ENCODE measurements at regions not wholly inside any gene's neighbourhood (a gene's known extent, or its start where the extent isn't known, plus 50 kb on each side); places are given as distances from the start of the nearest gene placed in this dataset.
A peak's percentile ranks its signal among the peaks of the same experiment; 100 is the strongest.

DNA sequence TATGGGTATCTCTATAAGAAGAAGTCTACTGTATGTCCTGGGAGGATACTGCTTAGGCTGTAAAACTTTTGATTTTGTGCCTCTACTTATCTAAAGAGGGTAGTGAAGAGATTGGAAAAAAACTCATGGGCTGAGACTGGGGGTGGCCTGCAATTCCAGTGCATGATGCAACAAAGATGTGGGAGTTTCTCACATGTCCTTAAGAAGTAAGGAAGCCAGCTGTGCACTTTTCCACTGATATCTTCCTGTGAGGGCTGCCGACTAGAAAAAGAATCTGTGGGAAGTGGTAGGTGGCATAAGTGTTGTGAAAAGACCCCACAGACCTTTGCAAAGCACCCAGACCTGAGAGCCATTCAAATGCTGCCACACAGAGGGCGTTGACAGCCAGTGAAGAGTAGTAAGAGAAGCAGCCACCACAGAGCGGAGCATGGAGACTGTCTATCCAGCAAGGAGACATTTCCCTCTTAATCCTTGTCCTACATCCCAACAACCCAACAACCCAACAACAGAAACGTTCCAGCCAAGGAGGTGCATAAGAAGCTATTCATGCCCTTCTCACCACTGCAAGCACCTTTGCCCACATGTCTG is 65.1 kb downstream of the PFDN4 start:
- intact Hi-C loops (cut with DNase I): no loop called here
- DNase-seq: no peak

DNA sequence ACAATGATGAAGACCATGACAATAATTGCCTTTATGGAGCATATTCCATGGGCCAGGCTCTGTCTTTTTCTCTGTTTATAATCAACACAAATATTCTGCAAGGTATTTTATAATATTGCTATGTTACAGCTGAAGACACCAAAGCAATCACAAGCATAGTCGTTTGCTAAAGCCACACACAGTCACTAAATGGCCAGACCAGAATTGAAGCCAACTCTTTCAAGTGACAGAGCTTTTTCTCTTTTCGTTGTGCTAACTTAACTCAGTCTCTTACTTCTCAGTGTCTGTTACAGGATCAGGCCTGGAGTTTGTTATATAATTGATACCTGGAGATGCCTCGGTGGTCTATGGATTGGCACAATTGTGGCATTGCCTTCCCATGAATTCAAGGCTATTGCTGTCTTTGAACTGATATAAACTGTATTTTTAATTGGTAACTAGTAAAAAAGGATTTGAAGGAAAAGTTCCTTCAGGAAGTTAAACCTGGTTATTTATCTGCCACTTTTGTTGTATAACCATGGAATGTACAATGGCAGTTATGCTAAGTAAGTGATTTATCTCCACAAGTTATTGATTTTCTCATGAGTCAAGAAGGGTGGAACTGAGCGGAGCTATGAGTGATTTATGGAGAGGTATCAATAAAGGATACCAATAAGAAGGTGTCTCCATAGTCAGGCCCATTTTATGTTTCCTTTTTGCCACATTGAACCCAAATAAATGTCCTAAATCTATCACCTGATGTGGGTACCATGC is 67.6 kb downstream of the PFDN4 start:
- no peak for DNase-seq
- intact Hi-C loops (cut with DNase I): no loop called here

DNA sequence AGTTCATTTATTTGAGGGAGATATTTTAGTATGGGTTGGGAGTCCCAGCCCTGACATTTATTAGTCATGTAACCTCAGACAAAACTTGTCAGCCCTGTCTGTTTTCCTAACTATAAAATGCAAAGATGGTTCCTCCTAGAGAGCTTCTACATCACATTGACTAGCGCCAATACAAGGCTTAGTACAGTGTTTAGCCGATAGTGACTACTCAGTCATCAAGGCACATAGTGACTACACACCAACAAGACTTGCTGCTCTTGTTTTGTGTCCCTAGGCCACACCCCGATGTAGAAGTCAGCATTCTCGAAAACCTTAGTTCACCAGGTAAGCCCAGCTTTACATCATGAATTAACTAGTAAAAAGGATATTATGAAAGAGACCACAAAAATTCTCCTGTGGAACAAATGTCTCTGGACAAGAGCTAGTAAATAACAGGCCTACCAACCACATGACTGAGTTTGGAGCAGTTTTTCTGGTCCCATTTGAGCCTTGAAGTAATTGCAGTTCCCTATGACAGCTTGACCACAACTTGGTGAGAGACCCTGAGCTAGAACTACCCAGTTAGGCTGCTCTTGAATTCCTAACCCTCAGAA is 68.8 kb downstream of the PFDN4 start:
- intact Hi-C loops (cut with DNase I): no loop called here
- no peak for DNase-seq

DNA sequence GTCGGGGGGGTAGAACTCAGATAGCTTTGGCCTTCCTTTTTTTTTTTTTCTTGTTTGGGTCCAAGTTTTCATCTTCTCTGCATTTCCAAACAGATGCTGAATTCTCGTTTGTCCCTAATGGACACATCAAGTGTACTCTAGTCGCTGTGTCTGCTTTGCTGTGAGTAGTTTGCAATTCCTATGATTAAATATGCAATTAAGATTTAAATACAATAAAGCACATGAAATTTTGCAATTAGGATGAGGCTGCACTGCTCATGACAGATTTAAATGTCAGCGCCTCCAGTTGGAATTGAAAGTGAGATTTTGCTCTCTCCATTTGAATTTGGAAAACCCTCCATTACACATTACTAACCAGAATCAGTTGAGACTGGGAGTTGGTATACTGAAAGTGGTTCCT is 70.4 kb downstream of the PFDN4 start:
- no peak for DNase-seq
- intact Hi-C loops (cut with DNase I): no loop called here

GRCh38 chr20:54282625-54283024 is 74.7 kb downstream of the PFDN4 start:
- intact Hi-C loops (cut with DNase I): no loop called here
- DNase-seq: no peak

DNA sequence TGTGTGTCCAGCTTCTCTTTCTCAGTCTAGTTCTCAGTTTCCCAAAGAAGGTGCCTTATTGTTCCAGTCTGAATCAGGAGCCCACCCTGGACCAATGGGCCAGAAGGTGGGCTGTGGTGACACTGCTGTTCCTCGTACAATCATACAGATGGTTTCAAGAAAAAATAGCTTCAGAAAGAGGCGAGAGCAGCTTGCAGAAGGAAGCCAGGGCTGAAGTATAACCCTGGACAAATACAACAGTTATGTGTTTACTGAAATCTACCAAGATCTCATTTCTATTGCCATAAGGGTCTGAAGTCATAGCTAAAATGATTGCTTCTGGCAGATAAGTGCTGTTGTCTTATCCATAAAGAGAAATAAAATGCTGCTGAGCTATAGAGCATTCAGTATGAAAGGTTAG is 75.4 kb downstream of the PFDN4 start:
- DNase-seq: no peak
- intact Hi-C loops (cut with DNase I): no loop called here

DNA sequence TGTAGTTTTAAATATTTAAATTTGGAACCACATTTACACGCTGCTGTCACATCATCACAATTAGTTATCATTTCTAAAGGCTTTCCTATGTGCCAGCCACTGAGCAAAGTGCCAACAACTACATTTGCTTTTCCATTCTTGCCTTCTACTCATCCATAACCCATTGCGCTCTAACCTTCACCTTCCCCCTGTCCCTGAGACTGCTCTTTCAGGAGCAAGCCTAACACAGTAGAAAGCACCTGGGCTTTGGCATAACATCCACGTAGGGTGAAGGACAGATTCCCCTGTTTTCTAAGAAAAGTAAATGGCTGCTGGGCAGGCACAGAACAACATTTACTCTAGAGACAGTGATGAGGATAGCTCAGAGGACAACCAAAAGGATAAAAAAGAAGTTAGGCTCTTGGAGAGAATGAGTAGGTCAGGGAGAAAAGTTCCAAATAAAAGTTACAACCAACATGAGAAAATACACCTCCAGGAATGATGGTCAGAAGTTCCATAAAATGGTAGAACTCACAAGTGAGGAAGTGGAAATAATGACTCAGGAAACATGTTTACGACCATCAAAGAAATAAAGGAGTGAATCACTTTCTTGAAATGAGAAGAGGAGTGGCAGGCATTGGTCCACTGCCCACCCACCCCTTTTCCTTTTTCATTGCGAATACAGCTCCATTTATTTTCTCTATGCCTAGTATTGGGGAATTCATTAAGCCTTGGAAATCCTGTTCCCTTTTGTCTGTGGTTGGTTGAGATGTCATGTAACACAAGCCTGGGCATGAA is 77.2 kb downstream of the PFDN4 start:
- DNase-seq: no peak
- intact Hi-C loops (cut with DNase I): no loop called here

DNA sequence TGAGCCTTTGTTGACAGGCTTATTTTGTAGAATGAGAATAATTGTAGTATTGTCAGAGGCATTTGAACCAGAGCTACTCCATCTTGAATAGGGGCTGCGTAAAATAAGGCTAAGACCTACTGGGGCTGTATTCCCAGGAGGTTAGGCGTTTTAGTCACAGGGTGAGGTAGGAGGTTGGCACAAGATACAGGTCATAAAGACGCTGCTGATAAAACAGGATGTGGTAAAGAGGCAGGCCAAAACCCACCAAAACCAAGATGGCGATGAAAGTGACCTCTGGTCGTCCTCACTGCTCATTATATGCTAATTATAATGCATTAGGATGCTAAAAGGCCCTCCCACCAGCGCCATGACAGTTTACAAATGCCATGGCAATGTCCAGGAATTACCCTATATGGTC is 82.7 kb downstream of the PFDN4 start:
- intact Hi-C loops (cut with DNase I): no loop called here
- no peak for DNase-seq

DNA sequence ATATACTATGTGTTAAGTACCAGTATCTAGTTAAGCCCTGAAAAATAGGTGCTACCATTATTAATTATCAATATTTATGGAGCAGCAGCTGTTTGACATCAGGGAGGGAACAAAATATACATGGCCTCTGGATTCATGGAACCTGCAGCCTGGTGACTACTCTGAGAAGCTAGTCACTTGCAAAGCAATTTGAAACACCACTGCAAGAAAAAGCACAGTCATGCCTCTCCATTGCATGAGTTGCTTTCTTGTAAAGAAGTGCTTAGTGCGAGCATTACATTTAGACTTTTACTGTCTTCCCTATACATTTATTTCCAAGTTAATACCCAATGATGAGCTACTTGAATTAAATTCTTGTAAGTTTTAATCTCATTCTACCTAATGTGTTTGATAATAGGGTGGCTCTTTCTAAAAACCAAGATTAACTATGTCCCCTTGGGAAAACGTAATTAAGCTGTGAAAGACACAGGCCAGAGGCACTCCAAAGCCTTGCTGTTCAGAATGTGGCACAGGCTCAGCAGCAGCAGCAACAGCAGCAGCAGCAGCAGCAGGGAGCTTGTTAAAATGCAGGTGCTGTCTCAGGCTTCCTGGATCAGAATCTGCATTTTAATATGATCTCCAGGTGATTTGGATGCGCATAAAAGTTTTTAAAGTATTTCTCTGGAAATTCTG is 83.6 kb downstream of the PFDN4 start:
- DNase-seq: peak in 1 of 42 donors; percentile 3
- intact Hi-C loops (cut with DNase I): no loop called here

DNA sequence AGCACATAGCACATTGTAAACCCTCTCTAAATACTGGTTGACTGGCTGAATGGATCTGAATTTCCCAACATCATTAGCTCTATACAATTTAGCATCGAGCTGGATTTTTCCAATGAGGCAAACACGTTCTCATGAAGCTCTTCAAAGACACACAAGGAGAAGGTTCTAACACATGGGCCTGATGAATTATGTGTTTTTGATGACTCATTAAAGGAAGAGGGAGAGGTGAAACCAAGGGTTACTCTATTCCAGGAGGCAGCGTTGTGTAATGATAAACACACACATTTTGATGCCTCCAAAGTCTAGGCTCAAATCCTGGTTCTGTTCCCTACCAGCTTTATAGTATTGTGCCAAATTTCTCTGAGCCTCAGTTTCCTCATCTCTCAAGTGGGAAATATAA is 84.3 kb downstream of the PFDN4 start:
- intact Hi-C loops (cut with DNase I): no loop called here
- no peak for DNase-seq

DNA sequence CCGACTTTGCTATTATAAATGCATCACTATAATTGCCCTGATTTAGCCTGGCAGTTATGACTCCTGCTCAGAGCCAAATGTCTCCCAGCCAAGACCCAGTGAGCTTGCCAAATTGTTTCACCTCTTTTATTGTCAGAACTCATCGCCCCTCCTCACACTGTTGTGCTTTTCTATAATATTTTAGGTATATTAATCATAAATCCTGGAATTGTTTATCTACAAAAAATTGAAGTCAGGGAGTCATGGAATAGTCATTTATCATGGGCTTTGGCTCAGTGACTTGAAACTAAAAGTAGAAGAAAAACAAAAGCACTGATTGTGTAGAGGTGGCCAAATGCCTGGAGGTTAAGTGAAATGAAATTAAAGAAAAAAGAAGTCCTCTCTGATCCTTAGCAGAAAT is 85.6 kb downstream of the PFDN4 start:
- intact Hi-C loops (cut with DNase I): no loop called here
- DNase-seq: no peak

DNA sequence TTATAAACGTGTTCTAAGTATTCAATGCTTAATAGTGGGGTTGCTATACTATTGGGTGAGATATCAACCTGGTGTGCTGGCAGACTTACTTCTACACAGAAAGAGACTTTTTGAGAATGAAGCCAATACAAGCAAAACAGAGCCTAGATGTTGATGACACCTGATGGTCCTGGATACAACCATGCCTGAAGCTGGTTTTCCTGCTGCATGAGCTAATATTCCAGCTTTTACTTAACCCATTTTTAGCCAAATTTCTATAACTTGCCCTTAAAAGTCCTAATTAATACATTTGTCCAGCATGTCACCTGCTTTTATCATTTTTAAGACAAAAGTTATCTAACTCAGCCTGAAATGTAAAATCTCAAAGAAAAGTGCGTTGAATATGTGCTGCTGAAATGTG is 86.2 kb downstream of the PFDN4 start:
- intact Hi-C loops (cut with DNase I): no loop called here
- DNase-seq: no peak

DNA sequence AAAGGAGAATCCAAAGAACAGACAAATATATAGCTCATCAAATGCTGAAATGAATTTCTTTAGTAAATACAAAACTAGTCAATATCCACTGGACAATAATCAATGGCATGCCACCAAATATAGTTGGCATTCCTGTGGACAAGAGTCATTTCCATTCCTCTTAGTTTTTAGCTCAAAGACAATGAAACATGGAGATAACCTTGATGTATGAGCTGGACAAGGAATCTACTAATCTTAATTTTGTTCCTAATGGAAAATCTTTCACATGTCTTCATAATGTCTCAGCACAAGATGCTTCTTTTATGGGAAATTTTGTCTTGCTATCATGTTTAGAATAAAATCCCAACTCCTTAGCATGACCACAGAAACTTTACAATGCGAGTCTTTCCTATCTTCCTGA is 87.8 kb downstream of the PFDN4 start:
- DNase-seq: no peak
- intact Hi-C loops (cut with DNase I): no loop called here

DNA sequence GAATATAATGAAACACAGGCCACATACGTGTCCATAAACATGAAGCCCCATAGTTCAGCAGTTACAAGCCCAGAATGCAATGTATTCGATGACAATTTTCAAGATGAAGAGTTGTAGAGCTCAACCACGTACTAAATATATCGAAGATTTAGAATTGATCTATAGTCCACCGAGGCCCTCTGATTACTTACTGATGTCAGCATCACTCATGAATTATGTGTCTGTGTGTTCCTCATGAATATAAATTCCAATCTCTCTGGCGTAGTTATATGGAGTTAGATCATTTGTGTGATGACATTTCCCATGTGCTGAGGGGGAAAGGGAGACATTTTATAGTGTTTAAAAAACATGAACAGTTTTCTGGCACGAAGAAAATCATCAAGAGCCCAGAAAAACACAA is 97.5 kb downstream of the PFDN4 start:
- DNase-seq: no peak
- intact Hi-C loops (cut with DNase I): no loop called here

DNA sequence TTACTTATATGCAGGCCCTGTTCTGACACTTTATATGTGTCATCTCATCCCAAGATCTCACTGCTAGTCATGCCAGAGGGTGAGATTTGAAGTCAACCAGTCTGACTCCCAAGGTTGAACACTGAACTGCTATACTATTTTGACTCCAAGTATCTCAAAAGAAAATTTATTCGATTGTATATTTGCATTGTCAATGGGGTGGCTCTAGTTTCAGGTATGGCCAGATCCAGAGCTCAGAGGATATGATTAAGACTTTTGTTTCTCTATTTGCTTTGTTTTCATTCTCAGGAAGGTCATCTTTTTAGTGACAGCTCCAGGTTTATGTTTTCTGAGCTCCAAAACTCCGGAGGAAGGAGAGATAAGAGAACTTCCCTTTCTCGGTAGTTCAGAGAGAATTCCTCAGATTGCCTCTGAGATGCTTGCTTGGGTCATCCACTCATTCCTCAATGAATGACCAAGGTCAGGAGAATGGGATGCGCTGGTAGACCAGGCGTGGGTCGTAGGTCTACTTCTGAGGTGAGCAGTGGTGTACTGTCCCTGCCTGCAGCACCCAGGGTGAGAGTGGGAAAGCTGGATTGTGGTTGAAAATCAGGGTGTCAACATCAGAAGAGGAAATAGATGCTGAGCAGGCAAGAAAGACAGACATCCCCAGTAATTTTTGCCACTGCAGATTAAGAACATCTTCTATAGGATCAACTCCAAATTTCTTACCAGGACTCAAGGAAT is 99.3 kb downstream of the PFDN4 start:
- intact Hi-C loops (cut with DNase I): no loop called here
- DNase-seq: no peak

- intact Hi-C loops (cut with DNase I): no loop called here
Observed at GRCh38 chr20:54308804-54309203, 100.9 kb downstream of the PFDN4 start.

GRCh38 chr20:54318892-54319291 is 111.0 kb downstream of the PFDN4 start:
- intact Hi-C loops (cut with DNase I): no loop called here

More at GRCh38 chr20:54308804-54309203, 100.9 kb downstream of the PFDN4 start:
- DNase-seq: no peak

GRCh38 chr20:54320148-54320607 is 112.3 kb downstream of the PFDN4 start:
- intact Hi-C loops (cut with DNase I): no loop called here

More at GRCh38 chr20:54318892-54319291, 111.0 kb downstream of the PFDN4 start:
- no peak for DNase-seq

More at GRCh38 chr20:54320148-54320607, 112.3 kb downstream of the PFDN4 start:
- DNase-seq: no peak
